HG02588 (cell line): ENCODE measurements at regions not wholly inside any gene's neighbourhood (a gene's known extent, or its start where the extent isn't known, plus 50 kb on each side); places are given as distances from the start of the nearest gene placed in this dataset.

Experiments used
- ATAC-seq: cut with Tn5 transposase; IDR thresholded peaks from one replicate; pipeline ENCODE4 v1.9.1; 2021; ENCODE audit warnings: mild to moderate bottlenecking, moderate library complexity; ENCODE audit not compliant: unreplicated experiment

- no peak for ATAC-seq
Observed at GRCh38 chr1:115145226-115145625, 55.9 kb upstream of the TSPAN2 start.

DNA sequence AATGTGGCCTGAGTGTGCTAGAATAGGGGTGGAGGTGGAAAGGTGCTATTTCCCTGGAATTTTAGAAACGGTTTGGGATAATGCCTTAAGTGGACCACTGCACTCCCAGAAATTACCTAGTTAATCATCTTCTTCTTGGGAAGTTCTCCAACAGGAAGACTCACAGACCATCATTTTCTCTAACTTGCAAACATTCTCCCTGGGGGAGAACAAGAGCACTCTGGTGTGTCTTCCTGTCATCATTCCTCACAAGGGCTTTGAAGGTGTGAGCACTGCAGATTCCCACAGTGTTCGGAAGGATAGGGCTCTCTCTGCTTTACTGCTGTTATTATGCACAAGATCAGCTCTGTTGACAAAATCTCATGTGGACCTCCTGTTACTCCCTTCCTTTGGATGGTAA, 54.9 kb upstream of the TSPAN2 start:
- ATAC-seq: no peak

- no peak for ATAC-seq
Observed at GRCh38 chr1:115142616-115143015, 53.3 kb upstream of the TSPAN2 start.

- ATAC-seq: no peak
Observed at GRCh38 chr1:115141145-115141454, 51.8 kb upstream of the TSPAN2 start.

DNA sequence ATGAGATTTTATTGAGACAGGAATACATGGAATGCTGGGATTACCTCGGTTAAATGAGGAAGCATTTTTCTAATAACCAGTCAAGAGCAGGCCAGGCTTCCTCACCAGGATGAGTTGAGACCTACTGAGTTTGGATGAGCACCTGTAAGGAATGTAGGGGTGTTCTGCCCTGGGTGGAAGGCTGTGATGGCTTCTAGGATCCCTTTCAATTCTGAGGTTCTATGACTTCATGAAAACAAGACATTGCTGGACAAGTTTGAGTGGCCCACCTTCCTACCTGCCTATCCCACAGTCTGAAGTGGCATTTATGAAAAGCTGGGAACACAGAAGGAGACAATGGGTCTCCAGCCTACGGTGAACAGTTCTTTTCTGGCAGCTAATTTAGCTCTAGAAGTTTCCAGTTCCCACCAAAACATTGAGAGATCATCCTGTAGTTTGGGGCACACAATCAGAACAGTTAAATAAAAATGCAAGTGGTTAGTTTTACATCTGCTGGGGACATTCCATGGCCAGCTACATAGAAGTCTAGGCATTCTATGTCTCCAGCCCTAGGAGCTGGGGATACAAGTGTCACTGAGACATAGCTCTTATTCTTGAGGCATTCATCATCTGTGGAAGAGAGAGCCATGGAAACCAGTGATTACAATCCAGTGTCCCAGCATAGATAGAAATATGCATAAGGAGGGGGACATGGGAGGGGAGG, 51.3 kb upstream of the TSPAN2 start:
- ATAC-seq: no peak

DNA sequence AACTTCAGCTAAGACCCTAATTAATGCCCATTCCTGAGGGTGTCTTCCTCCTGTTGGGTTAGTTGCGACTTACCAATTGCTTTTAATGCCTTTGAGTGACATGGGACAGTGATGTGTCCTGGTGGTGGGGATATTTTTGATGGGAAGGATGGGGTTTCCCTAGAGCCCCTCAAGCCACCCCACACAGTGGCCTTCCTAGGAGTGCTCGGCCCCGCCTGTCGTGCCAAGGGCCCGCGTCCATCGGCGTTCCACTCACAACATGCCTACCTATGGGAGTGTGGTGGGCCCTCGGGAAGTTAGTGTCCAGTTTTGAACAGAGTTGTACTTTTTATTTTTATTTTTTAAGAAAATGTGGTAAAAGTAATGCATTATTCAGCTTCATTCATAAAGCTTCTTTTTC, 50.1 kb upstream of the TSPAN2 start:
- no peak for ATAC-seq
